NCI-H128 (cell line): ENCODE measurements at regions not wholly inside any gene's neighbourhood (a gene's known extent, or its start where the extent isn't known, plus 50 kb on each side); places are given as distances from the start of the nearest gene placed in this dataset.

Source experiments
- DNase-seq: peaks from one replicate; lab custom pipeline; 2025; ENCODE audit not compliant: unreplicated experiment; lab: John Stamatoyannopoulos, UW

DNA sequence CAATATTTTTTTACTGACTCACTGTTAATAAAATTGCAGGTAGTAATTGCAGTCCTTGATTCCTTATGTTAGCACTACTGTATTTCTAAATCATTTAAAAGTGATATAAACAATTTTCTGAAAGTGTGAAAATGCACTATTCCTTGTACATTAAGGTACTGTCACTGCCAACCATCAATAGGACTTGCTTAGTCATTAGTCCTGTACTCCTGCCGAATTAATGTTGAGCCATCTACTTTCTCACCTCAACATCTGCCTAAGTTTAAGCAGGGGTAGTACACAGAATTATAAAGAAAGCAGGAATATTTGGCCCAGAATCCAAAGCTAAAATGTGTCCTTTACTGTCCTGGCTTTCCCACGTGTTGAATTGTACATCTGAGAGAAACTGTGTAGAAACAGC, 87.0 kb upstream of the TRPC3 start:
- no peak for DNase-seq

DNA sequence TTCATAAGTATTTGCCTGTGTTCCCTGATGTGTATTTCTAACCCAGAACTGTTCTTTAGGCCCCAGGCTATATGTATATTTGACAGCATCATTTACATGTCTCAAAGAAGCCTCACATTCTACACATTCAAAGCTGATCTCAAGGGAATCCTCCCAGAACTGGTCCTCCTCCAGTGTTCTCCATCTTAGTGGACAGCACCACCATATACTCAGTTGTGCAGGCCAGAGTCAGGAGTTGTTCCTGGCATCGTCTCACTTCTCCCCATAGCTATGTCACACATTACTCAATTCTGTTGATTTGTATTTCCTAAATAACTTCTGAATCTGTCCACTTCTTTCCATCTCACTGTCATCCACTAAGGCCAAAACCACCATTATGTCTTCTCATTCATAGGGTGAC, 82.8 kb upstream of the TRPC3 start:
- no peak for DNase-seq

GRCh38 chr4:122027203-122027602, 75.3 kb upstream of the TRPC3 start:
- no peak for DNase-seq

DNA sequence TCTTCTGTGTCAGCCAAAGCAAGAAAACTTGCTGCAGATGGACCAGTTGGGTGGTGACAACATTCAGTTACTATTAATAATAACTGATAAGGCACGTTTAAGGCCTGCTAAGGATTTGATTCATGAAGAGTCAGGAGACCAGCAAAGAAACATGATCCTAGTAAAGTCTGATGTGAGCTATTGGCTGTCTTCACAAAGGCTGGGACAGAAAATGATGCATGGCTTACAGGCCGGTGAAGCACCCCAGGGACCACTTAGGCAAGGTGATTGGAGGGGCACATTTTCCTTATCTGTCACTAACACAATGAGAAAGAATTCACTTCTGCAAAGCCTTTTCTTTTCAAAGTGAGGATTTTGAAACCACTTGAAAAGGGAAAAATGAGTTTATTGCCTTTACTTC, 65.4 kb upstream of the TRPC3 start:
- DNase-seq, result no peak

DNA sequence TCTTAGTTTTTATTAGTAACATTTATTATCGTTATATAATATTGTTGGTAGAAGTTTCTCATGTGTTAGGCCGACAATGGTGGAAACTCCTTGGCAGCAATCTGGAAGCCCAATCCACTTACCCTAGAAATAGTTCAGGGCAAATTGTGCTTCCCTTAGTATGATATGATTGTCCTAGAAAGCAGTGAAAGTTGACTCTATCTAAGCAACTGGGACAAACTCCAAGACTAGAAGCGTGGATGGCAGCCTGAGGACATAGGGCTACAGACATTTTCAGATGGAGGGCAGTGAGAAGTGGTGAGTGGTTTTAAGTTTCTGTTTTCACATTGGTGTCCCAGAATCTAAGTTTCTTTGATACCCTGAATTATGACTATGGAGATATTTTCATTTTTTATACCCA, 63.3 kb upstream of the TRPC3 start:
- DNase-seq, result no peak

GRCh38 chr4:122012735-122013134, 60.9 kb upstream of the TRPC3 start:
- no peak for DNase-seq

GRCh38 chr4:122010610-122011009, 58.8 kb upstream of the TRPC3 start:
- DNase-seq, result no peak

DNA sequence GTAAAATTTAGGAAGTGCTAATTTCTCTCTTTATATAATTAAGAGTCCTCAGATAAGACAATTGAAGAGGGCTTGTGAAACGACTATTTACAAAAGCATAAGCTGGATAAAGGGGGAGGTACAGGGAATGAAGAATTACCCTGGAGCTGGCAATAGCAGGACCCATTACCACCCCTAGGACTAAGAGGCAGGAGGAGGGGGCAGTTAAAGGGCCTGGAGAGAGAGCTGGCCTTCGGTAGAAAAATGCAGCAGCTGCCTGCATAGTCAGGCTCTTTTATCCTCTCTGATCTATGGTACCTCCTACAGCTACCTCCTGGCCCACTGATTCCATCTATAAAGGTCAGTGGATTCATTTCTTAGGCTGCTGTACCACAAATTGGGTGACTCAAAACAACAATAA, 57.7 kb upstream of the TRPC3 start:
- DNase-seq, result no peak

DNA sequence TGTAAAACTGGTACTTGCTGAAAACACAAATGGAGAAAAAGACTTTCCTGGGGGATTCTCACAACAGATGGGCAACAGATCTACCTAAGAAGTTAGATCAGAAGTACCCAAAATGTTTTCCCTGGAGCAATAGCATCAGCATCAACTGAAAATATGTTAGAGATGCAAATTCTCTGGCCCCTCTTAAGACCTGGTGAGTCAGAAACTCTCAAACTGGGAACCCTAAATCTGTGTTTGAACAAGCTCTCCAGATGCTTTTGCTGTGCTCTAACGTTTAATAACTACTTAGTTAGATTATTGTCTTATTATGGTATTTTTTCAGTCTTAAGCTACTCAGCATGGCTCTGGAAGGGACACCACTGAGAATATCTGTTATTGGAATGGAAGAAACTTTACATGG, 55.2 kb upstream of the TRPC3 start:
- DNase-seq, result no peak

DNA sequence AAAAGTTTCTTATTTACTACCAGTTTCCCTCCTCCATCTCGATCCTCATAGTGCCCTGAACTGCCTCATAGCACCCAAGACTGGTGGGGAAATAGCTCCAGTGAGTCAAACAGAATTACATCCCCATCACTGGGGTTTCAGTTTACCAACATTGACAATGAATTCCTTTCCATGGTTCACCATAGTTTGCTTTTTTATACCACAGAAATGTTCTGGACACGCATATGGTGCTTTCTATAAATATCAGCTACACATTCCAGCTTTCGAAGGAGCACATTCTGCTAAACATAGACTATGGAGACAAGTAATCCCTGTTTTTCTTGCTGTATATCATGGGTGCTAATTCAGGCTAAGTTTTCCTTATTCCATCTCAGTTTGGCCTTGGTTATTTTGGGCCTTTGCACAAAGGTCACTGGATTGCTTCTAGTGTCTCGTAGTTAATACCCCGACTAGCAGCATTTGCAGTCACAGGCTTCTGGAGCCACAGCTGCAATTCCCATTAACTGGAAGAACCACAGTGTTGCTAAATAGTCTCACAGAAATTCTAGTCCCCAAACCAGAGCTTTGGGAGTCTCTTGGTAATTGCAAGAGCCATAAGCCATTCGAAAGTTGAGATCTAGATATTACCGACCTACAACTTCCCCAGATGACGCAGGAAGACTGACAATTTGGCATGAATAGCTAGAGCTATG, 53.4 kb upstream of the TRPC3 start:
- no peak for DNase-seq

DNA sequence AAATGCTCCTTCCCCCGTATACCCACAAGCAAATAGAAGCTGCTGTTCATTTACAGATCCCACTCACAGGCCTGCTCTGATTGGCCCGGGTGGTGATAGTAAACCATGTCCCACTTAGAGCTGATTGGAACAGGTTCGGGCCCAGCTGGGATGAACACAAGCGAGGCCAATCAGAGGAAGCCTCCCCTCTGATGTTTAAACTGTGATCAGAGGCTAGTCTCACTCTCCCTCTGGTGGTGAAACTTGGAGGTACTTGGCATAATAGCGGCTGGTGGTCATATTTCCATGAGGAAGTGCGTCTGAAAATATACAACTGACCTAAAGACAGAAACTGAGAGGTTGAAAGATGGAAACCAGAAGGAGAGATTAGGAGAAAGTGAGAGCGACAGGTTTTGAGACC, 51.5 kb upstream of the TRPC3 start:
- no peak for DNase-seq
